Fibroblast of pulmonary artery (primary cell): ENCODE measurements at regions not wholly inside any gene's neighbourhood (a gene's known extent, or its start where the extent isn't known, plus 50 kb on each side); places are given as distances from the start of the nearest gene placed in this dataset.

Source experiments
- DNase-seq: peaks from one replicate; pipeline ENCODE4 v3.0.0-alpha.2; 2010; ENCODE audit warnings: low read depth
- H3K4me3 ChIP-seq: replicated peaks from 2 replicates; pipeline ENCODE4 v1.5.1; 2011; ENCODE audit warnings: low read depth, mild to moderate bottlenecking, control low read depth, low read length, moderate library complexity
- TF ChIP-seq, protein P1 (sequence below): IDR thresholded peaks from 2 replicates; pipeline ENCODE4 v1.5.1; 2011; ENCODE audit warnings: mild to moderate bottlenecking, control low read depth, low read length, inconsistent platforms; ENCODE audit errors: missing control alignments

DNA sequence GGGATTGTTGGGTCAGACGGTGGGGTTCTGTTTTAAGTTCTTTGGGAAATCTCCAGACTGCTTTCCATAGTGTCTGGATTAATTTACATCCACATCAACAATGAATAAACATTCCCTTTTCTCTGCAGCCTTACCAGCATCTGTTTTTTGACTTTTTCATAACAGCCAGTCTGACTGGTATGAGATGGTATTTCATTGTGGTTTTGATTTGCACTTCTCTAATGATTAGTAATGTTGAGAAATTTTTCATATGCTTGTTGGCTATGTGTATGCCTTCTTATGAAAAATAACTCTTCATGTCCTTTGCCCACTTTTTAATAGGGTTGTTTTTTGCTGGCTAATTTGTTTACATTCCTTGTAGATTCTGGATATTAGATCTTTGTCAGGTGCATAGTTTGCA lies 140.8 kb upstream of the CNTN1 start:
- no peak overlapping the region for H3K4me3 ChIP-seq
- TF ChIP-seq, protein P1, sequence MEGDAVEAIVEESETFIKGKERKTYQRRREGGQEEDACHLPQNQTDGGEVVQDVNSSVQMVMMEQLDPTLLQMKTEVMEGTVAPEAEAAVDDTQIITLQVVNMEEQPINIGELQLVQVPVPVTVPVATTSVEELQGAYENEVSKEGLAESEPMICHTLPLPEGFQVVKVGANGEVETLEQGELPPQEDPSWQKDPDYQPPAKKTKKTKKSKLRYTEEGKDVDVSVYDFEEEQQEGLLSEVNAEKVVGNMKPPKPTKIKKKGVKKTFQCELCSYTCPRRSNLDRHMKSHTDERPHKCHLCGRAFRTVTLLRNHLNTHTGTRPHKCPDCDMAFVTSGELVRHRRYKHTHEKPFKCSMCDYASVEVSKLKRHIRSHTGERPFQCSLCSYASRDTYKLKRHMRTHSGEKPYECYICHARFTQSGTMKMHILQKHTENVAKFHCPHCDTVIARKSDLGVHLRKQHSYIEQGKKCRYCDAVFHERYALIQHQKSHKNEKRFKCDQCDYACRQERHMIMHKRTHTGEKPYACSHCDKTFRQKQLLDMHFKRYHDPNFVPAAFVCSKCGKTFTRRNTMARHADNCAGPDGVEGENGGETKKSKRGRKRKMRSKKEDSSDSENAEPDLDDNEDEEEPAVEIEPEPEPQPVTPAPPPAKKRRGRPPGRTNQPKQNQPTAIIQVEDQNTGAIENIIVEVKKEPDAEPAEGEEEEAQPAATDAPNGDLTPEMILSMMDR, result no peak
- no peak for DNase-seq

DNA sequence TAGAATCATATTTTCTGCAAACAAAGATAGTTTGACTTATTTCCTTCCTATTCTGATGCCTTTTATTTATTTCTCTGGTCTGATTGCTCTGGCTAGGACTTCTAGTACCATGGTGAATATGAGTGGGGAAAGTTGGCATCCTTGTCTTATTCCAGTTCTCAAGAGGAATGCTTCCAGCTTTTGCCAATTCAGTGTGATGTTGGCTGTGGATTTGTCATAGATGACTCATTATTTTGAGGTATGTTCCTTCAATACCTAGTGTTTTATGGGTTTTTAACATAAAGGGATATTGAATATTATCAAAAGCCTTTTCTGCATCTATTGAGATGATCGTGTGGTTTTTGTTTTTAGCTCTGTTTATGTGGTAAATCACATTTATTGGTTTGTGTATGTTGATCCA lies 139.4 kb upstream of the CNTN1 start:
- no peak for DNase-seq
- no peak overlapping the region for H3K4me3 ChIP-seq
- TF ChIP-seq, protein P1, result no peak

DNA sequence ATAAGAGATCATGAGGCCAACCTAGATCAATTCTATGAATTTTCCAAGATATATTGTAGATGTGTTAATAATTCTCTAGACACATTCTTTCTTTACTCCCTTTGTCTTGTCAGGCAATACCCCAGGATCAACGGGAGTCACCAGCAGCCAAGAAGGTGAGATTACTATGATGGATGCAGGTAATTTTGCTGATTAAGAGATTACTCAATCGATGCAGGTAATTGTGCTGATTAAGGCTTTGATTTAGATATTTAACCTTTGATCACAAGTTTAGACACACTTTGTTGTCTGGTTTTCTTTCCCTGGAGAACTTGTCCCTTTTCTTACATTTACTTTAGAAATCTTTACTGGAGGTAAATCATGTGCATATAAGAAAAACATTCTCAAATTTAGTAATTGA lies 134.3 kb upstream of the CNTN1 start:
- no peak for DNase-seq
- no peak overlapping the region for H3K4me3 ChIP-seq
- TF ChIP-seq, protein P1, result no peak

DNA sequence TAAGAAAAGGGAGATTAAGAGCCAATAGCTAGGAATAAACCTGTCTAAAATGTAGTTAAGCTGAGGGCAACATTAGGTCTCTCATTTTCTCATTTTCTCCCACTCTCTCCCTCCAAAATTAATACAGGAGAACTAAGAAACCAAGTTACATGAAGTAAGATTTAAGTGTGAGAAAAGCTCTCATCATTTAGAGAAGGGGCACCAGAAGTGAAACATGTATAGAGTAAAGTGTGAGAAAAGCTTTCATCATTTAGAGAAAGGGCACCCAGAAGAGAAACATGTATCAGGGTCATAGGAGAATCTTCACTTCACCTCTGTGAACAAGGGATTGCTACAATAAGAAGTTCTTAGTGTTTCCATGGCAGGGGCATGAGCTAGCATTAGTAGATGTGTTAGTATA lies 132.4 kb upstream of the CNTN1 start:
- TF ChIP-seq, protein P1, result no peak
- H3K4me3 ChIP-seq, result no peak overlapping the region
- no peak for DNase-seq

DNA sequence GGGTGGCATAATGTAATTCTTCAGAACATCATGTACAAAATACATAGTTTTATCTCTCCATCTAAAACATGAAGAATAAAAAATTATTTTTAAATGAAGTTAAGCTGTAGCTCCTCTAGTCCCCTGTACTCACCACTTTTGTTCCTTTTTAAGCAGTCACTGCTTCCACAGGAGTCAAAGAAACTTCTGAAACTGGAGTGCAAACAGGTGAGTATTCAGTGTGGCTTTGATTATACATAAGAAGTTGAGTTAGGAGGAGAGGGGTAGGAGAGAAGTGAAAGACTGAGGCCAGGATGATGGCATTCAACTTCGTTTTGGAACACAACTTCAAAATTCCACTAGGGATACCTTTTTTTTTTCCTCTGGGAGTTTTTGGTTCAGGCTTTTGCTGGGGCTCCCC lies 131.4 kb upstream of the CNTN1 start:
- no peak for DNase-seq
- H3K4me3 ChIP-seq, result no peak overlapping the region
- TF ChIP-seq, protein P1, result no peak

DNA sequence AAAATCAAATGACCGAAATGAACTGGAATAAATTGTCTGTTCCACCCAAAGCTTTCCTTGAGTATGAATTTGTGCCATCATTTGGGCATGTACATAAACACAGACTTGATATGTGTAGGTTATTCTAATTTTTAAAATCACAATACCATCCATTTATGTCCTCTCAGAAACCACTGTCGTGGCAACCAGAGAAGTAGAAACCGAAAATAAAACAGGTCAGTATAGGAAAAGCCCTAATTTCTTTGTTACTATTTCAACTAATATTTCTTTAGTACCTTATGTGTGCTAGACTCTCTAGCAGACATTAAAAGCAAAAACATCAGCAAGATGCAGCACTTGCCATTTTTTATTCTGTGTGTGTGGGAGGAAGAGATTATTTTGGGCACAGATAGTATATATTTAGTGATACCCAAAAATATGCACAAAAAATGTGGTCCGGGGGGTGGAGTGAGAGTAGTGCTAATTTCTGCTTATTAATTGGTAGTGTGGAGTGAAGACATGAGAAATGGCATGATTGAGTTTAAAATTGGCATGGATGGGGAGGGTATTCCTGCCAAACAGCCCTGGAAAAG lies 130.8 kb upstream of the CNTN1 start:
- H3K4me3 ChIP-seq, result no peak overlapping the region
- DNase-seq, result no peak
- TF ChIP-seq, protein P1, result no peak

DNA sequence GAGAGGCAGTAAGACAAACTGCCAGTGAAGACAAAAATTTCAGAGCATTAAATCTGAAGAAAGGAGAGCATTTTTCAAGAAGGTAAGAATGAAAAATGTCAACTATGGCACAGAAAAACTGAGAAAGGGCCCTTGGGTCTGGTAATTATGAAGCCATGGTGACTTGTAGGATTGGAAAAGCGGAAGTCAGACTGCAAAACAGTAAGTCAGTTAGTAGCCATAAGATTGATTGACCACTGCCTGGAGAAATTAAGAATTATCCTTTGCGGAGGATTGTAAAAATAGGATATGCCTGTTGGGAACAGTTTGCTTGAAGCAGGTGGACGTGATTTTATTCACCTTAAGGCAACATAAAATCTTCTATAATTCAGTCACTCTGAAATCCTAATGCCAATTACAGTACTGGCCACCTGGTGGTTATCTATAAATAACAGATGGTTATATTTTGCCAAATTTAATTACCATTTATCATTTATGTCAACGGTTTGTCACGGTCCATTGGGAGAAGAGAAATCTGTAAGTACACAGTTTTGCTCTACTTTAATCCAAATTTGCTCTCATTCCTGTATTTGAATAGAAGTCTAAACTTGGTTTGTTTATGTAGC lies 127.1 kb upstream of the CNTN1 start:
- TF ChIP-seq, protein P1, result no peak
- DNase-seq, result no peak
- H3K4me3 ChIP-seq, result no peak overlapping the region
